GM12865 (cell line): ENCODE measurements at regions not wholly inside any gene's neighbourhood (a gene's known extent, or its start where the extent isn't known, plus 50 kb on each side); places are given as distances from the start of the nearest gene placed in this dataset.

Experiments used
- DNase-seq: peaks from one replicate; pipeline ENCODE4 v3.0.0; 2010; ENCODE audit warnings: low read depth
- H3K4me3 ChIP-seq: 2 replicates; pipeline ENCODE4 v1.5.1; 2011; ENCODE audit warnings: mild to moderate bottlenecking, low read depth, low read length, control low read depth
- CTCF ChIP-seq: IDR thresholded peaks from 2 replicates; pipeline ENCODE4 v1.5.1; 2011; ENCODE audit warnings: low read length, control low read depth, low read depth, inconsistent platforms; ENCODE audit not compliant: insufficient read depth; ENCODE audit errors: missing control alignments

DNA sequence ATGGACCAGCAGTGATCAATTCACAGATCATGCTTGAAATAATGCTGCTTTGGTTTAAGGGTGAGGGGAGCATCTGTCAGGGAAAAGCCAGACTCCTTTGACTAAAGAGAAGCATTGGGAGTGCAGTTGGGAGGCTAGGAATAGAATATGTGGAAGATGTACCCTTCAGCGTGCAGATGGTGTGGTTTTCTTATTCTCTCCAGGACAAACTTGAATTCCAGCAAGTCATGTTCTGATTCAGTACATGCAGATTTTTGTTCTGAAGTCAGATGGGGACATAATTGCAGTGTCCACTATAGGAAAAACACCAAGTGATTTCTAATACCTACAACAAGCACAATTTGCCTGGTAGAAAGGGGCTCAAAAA is 99.0 kb upstream of the LIMCH1 start:
- no peak overlapping the region for H3K4me3 ChIP-seq
- no peak for DNase-seq
- TF ChIP-seq CTCF = no peak

GRCh38 chr4:41442810-41443209 is 95.1 kb upstream of the LIMCH1 start:
- no peak overlapping the region for H3K4me3 ChIP-seq
- TF ChIP-seq CTCF = no peak
- no peak for DNase-seq

DNA sequence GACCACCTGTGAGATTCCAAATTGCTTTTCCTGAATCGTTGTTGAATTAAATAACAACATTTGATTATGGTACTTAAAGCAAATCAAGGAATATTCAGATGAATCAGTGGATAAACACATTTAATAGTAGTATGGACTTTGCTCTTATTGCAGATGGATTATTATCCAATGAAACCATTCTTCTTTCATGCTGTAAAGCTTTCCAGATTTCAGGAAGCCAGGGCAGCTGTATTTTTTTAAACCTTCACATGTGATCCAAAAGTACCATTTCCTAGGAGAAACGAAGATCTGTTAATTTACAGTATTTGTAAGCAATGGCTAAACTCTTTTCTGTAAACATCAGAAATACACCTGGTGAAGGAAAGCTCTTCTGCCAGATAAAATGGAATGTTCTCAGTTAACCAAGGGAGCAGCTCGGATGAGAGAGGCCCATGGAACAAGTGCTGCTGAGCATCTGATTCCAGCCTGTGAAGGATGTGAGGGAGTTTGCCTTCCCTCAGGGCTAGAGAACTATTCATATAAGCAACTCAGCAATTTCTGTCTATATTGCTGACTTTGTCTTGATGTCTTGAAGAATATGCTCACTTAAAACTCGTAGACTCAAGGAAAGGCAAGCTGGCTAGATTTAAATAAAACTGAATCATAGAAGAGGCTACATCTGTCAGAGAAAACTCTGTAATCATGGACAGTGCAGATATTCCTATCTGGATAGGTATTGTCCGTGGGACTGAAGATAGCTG is 94.4 kb upstream of the LIMCH1 start:
- no peak overlapping the region for H3K4me3 ChIP-seq
- no peak for TF ChIP-seq CTCF
- DNase-seq = no peak

GRCh38 chr4:41446391-41446790 is 91.6 kb upstream of the LIMCH1 start:
- no peak for TF ChIP-seq CTCF
- H3K4me3 ChIP-seq = no peak overlapping the region
- no peak for DNase-seq

DNA sequence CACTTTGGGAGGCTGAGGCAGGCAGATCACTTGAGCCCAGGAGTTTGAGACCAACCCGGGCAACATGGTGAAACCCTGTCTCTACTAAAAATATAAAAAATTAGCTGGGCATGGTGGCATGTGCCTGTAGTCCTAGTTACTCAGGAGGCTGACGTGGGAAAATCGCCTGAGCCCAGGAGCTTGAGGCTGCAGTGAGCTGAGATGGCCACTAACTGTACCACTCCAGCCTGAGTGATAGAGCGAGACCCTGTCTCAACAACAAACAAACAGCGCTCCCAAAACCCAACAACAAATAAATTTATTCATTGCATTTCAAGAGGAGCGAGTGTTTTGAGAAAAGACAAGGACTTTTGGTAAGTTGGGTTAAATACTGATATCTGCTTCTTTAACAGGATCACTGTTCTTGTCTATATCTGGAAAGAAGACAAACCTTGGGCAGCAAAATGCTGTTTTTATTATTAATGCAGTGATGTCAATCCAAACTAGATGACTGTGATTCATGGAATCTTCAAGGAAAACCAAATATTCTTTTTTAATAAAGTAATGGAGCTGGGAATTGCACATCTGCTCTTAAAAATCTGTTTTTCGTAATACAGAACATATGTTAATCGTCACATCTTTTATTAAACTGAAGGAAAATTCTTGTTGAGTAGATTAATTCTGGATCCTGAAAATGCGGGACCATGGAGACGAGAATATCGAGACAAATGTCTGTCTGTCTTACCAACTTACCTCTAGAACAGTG is 90.8 kb upstream of the LIMCH1 start:
- no peak for DNase-seq
- no peak for TF ChIP-seq CTCF
- H3K4me3 ChIP-seq = no peak overlapping the region

DNA sequence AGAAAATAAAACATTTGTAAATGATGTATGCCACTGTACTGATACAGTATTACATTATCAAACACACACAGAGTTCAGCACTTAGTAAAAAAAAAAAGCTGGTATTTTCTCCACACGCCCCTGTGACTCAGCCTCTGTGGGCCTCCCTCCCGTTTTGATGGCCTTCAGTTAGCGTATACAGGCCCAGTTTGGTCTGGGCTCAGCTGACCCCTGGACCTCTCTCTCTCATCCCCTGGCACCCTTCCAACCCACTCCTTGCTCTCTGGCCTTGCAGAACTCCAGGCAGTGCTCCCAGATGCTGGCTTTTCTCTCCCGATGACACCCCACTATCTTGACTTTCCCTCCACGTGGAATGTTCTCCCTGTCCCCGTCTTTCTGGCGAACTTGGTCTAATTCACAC is 89.0 kb upstream of the LIMCH1 start:
- no peak for TF ChIP-seq CTCF
- no peak overlapping the region for H3K4me3 ChIP-seq
- no peak for DNase-seq
